ENCODE measurements at regions not wholly inside any gene's neighbourhood (a gene's known extent, or its start where the extent isn't known, plus 50 kb on each side); places are given as distances from the start of the nearest gene placed in this dataset.

GRCh38 chr2:9765611-9766531 is 77.4 kb upstream of the TAF1B start:
- no peak for DNase-seq
- Histone ChIP-seq H3K9me3 (no peaks in the 10 kb centered on the region), H3K4me3 (no peak overlapping the region), H3K27me3 (replicated peaks in 1 of 7) (peaks cover 0 to 27% (median 0%) of the 10 kb centered on the region in 7 donors), H3K4me1 (peaks cover 0 to 41% (median 7%) of the 10 kb centered on the region in 6 donors), H3K27ac (peak overlapping the region in 2 of 8 donors; percentile 12 to 42), H3K36me3 (no peaks in the 10 kb centered on the region)
- WGBS, 5 donors: 73 to 89% (median 84%) methylated on average over 13 to 18 of the region's 18 CpGs
- intact Hi-C loops (cut with DNase I; ENCODE audit: low total_unique reads): no loop called here
- TF ChIP-seq POLR2AphosphoS5 (IDR thresholded peaks at IDR 0.05) (peak in 1 of 3 donors; percentile 23), CTCF (IDR thresholded peaks at IDR 0.05 in 8 of 11, conservative IDR thresholded peaks at IDR 0.05 in 3 of 11) (no peak)

- Histone ChIP-seq H3K27me3 (replicated peaks in 1 of 7) (peaks cover 0 to 28% (median 0%) of the 10 kb centered on the region in 7 donors), H3K4me3 (no peak overlapping the region), H3K4me1 (peaks cover 0 to 42% (median 9%) of the 10 kb centered on the region in 6 donors), H3K36me3 (no peaks in the 10 kb centered on the region), H3K9me3 (no peaks in the 10 kb centered on the region), H3K27ac (no peak overlapping the region)
- 73 to 86% (median 82%) methylated on average over 17 of the region's 17 CpGs for WGBS, 5 donors
- intact Hi-C loops (cut with DNase I; ENCODE audit: low total_unique reads): no loop called here
- DNase-seq: peak; percentile 68
- no peak for TF ChIP-seq POLR2A (IDR thresholded peaks at IDR 0.05)
- TF ChIP-seq POLR2AphosphoS5 (IDR thresholded peaks at IDR 0.05): no peak
- TF ChIP-seq CTCF (IDR thresholded peaks at IDR 0.05 in 8 of 11, conservative IDR thresholded peaks at IDR 0.05 in 3 of 11): no peak
Measured at GRCh38 chr2:9767656-9768281, 75.5 kb upstream of the TAF1B start.

GRCh38 chr2:9768388-9768787 is 74.9 kb upstream of the TAF1B start:
- no peaks in the 10 kb centered on the region for H3K36me3 ChIP-seq
- TF ChIP-seq CTCF (IDR thresholded peaks at IDR 0.05 in 8 of 11, conservative IDR thresholded peaks at IDR 0.05 in 3 of 11) (no peak), POLR2A (IDR thresholded peaks at IDR 0.05) (no peak), POLR2AphosphoS5 (IDR thresholded peaks at IDR 0.05) (no peak)
- H3K27ac ChIP-seq: no peak overlapping the region
- WGBS, 5 donors: 61 to 80% (median 73%) methylated on average over 12 of the region's 12 CpGs
- no peaks in the 10 kb centered on the region for H3K9me3 ChIP-seq
- peaks cover 0 to 42% (median 9%) of the 10 kb centered on the region in 6 donors for H3K4me1 ChIP-seq
- peaks cover 0 to 28% (median 0%) of the 10 kb centered on the region in 7 donors for H3K27me3 ChIP-seq (replicated peaks in 1 of 7)
- H3K4me3 ChIP-seq: no peak overlapping the region
- intact Hi-C loops (cut with DNase I; ENCODE audit: low total_unique reads): no loop called here
- DNase-seq: peak; percentile 66
